Activated CD4-positive, alpha-beta memory T cell treated with anti-CD3 and anti-CD28 coated beads, Interleukin-2, amount 10 ng/mL, durations not matched to agents 7 days and 5 days (primary cell): ENCODE measurements at regions not wholly inside any gene's neighbourhood (a gene's known extent, or its start where the extent isn't known, plus 50 kb on each side); places are given as distances from the start of the nearest gene placed in this dataset.

Source experiments
- CTCF ChIA-PET: fragments of 350-600 bp; sonication (Branson Sonifier 250); formaldehyde crosslinking; loops from one replicate; lab custom pipeline; 2021; ENCODE audit warnings: antibody characterized with exemption, inconsistent platforms; lab: Charles Lee
- POLR2A ChIA-PET: fragments of 350-600 bp; sonication (Branson Sonifier 250); formaldehyde crosslinking; loops from one replicate; lab custom pipeline; 2021; ENCODE audit warnings: antibody characterized with exemption; lab: Charles Lee
- DNase-seq: peaks from one replicate; pipeline ENCODE4 v3.0.0-alpha.2; 2020
- H3K27ac Mint-ChIP-seq: one replicate; pipeline ENCODE4 v1.8.0; 2021; ENCODE audit warnings: mild to moderate bottlenecking, mixed read lengths
- H3K27me3 Mint-ChIP-seq: one replicate; pipeline ENCODE4 v1.8.0; 2021; ENCODE audit warnings: mixed read lengths
- H3K36me3 Mint-ChIP-seq: one replicate; pipeline ENCODE4 v1.8.0; 2021; ENCODE audit warnings: low read depth, mixed read lengths
- H3K4me1 Mint-ChIP-seq: one replicate; pipeline ENCODE4 v1.8.0; 2021; ENCODE audit warnings: mixed read lengths
- H3K4me3 Mint-ChIP-seq: one replicate; pipeline ENCODE4 v1.8.0; 2021; ENCODE audit warnings: mild to moderate bottlenecking, mixed read lengths
- H3K9me3 Mint-ChIP-seq: one replicate; pipeline ENCODE4 v1.8.0; 2021; ENCODE audit warnings: mixed read lengths

GRCh38 chr11:131064373-131064991, 148.2 kb upstream of the SNX19 start:
- POLR2A ChIA-PET: no interaction called here
- H3K36me3 Mint-ChIP-seq: no peaks in the 10 kb centered on the region
- DNase-seq: peak; percentile 19
- no peak overlapping the region for H3K27ac Mint-ChIP-seq
- no peaks in the 10 kb centered on the region for H3K9me3 Mint-ChIP-seq
- CTCF ChIA-PET: interaction anchor here (0.7 to 1.8 kb wide), 7 partner anchors 9 to 631 kb away, joined by 3 to 19 read pairs (median 3); no protein-coding TSS in a partner anchor
- no peaks in the 10 kb centered on the region for H3K4me1 Mint-ChIP-seq
- H3K27me3 Mint-ChIP-seq: no peaks in the 10 kb centered on the region
- no peak overlapping the region for H3K4me3 Mint-ChIP-seq

DNA sequence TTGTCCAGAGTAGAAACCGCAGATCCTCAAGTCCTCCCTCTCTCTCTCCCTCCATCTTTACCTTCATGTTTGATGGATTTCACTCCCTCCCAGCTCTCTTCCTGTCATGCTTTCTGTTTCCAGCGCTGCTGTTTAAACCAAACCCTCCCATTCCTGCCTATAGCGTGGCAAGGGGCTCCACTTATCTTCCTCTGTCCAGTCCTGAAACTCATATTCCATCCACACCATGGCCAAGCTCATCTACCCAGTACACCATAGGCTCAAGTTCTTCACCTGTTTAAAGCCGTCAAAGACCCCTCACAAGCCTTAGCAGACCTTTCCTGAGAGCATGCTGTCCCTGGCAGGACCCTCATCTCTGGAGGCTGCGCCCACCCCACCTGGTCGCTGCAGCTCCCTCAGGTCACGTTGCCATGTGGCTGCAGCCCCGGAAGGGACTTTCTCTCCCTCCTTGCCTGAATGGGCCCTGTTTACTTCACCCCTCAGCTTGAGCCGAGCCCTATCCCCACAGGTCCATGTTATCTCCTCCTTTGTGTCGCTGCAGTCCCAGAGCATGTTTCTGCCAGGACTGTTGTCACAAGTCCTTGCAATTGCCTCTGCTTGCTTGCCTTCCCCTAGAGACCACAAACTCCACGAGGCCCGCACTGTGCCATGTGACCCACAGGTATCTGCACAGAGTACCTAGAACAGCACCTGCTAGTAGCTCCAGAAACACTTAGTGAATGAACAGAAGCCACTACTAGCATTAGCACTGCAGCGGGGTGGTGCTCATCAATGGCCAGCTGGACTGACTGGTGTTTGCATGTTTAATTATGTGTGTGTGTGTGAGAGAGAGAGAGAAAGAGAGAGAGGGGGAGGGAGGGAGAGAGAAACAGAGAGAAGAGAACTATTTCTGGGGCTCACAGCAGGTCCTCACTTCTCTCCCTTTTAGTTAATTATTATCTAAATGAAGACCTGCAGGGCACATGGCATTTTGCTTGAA, 149.4 kb upstream of the SNX19 start:
- Mint-ChIP-seq H3K27ac (no peak overlapping the region), H3K27me3 (no peaks in the 10 kb centered on the region), H3K4me1 (no peaks in the 10 kb centered on the region), H3K36me3 (no peaks in the 10 kb centered on the region), H3K4me3 (no peak overlapping the region), H3K9me3 (no peaks in the 10 kb centered on the region)
- no peak for DNase-seq
- CTCF ChIA-PET: interaction anchor here (1.2 to 1.8 kb wide), 3 partner anchors 28 to 611 kb away, joined by 3 to 19 read pairs (median 3); no protein-coding TSS in a partner anchor
- POLR2A ChIA-PET: no interaction called here

DNA sequence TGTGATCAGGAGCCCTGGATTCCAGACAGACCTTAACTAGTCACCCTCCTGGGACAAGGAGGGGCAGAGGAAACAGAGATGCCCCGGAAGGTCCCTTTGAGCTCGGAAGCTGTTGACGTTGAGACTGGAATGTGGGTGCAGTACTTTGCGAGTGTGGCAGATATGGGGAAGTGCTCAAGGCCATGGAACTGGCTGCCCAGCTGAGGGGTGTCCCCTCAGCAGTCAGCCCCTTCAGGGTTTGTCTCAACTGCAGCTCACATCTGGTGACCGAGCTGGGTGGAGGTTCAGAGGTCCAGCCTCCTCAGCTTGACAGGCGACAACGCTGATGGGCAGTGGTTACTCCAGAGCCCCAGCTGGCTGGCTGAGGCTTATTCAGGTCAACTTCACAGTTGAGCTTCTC, 150.3 kb upstream of the SNX19 start:
- Mint-ChIP-seq H3K36me3 (no peaks in the 10 kb centered on the region), H3K27ac (no peak overlapping the region), H3K9me3 (no peaks in the 10 kb centered on the region), H3K27me3 (no peaks in the 10 kb centered on the region), H3K4me1 (no peaks in the 10 kb centered on the region), H3K4me3 (no peak overlapping the region)
- ChIA-PET CTCF (no interaction called here), POLR2A (no interaction called here)
- no peak for DNase-seq

DNA sequence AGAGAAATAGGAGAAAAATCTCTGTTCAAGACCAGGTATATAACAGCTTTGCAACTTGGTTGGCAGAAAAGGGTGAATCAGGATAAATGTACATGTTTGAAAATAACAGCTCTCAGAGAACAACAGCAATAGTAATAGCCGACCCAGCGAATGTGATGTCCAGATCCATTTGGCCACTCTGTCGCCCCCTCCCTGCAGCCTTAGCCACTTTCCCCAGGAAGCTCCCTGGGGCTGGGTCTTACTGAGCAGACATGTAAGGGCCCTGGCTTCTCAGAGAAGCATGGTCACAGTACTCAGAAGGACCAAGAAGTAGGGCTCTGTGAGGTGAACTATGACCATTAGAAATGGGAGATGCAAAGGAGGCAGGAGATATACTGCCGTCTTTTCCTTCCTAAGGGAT, 154.1 kb upstream of the SNX19 start:
- Mint-ChIP-seq H3K36me3 (no peaks in the 10 kb centered on the region), H3K4me1 (no peaks in the 10 kb centered on the region), H3K27ac (no peak overlapping the region), H3K27me3 (no peaks in the 10 kb centered on the region), H3K4me3 (no peak overlapping the region), H3K9me3 (no peaks in the 10 kb centered on the region)
- CTCF ChIA-PET: no interaction called here
- POLR2A ChIA-PET: no interaction called here
- DNase-seq: no peak

GRCh38 chr11:131073167-131073566, 156.9 kb upstream of the SNX19 start:
- Mint-ChIP-seq H3K27ac (no peak overlapping the region), H3K9me3 (no peaks in the 10 kb centered on the region), H3K4me1 (no peaks in the 10 kb centered on the region), H3K27me3 (no peaks in the 10 kb centered on the region), H3K4me3 (no peak overlapping the region), H3K36me3 (no peaks in the 10 kb centered on the region)
- DNase-seq: no peak
- ChIA-PET POLR2A (no interaction called here), CTCF (no interaction called here)

- CTCF ChIA-PET: no interaction called here
- Mint-ChIP-seq H3K4me3 (no peak overlapping the region), H3K27me3 (no peaks in the 10 kb centered on the region)
These were observed 158.3 kb upstream of the SNX19 start for GRCh38 chr11:131074573-131074972.

GRCh38 chr11:131077340-131077739, 161.1 kb upstream of the SNX19 start:
- POLR2A ChIA-PET: no interaction called here
- Mint-ChIP-seq H3K9me3 (peaks cover 2% of the 10 kb centered on the region), H3K4me3 (no peak overlapping the region), H3K36me3 (no peaks in the 10 kb centered on the region), H3K27ac (no peak overlapping the region), H3K27me3 (no peaks in the 10 kb centered on the region), H3K4me1 (no peaks in the 10 kb centered on the region)
- CTCF ChIA-PET: no interaction called here
- no peak for DNase-seq

More at GRCh38 chr11:131074573-131074972, 158.3 kb upstream of the SNX19 start:
- no peak overlapping the region for H3K27ac Mint-ChIP-seq
- no peak for DNase-seq
- H3K9me3 Mint-ChIP-seq: no peaks in the 10 kb centered on the region
- H3K36me3 Mint-ChIP-seq: no peaks in the 10 kb centered on the region
- no peaks in the 10 kb centered on the region for H3K4me1 Mint-ChIP-seq
- POLR2A ChIA-PET: no interaction called here

DNA sequence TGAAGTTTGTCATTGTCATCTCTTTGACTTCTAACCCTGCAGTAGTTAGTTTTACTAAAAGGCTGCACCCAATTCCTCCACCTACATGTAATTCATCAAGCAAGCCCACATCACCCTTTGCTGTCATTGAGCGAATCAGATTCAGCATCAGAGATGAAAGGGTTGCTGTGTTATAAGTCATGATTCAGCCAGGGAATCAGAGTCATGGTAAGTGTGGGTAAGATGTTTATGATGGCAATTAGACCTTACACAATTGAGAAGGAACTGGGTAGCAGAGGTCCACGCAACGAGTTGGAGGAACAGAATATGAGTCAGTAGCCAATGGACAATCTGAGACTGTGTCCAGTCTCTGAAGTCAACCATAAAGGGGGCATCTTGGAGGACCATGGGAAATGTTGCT, 162.8 kb upstream of the SNX19 start:
- H3K27ac Mint-ChIP-seq: no peak overlapping the region
- DNase-seq: no peak
- ChIA-PET POLR2A (no interaction called here), CTCF (no interaction called here)
- H3K36me3 Mint-ChIP-seq: no peaks in the 10 kb centered on the region
- H3K9me3 Mint-ChIP-seq: peaks cover 2% of the 10 kb centered on the region
- no peaks in the 10 kb centered on the region for H3K27me3 Mint-ChIP-seq
- no peak overlapping the region for H3K4me3 Mint-ChIP-seq
- H3K4me1 Mint-ChIP-seq: no peaks in the 10 kb centered on the region

DNA sequence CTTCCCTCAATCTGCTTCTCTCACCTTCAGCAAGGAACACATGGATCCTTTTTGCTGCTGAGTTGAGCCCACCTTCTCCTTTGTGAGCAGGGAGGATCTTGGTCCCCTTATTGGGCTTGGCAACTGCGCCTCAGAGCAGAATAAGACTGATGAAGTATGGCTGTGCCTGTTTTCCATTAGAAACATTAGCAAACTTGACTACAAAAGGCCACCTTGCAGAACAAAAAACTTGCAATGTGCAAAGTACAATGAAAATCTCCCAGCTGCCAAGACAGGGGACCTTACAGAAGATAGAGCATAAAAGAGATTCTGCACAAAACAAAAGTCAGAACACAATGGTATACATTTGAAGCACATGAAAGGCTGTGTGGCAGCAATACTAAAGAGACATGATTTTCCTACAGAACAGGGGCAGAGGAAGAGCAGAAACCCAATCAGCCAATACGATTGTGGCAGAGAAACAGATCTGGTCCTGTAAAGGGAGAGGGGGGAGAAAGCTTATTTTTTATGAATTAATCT, 173.5 kb upstream of the SNX19 start:
- no peaks in the 10 kb centered on the region for H3K27me3 Mint-ChIP-seq
- ChIA-PET POLR2A (no interaction called here), CTCF (no interaction called here)
- no peak overlapping the region for H3K4me3 Mint-ChIP-seq
- no peak for DNase-seq
- H3K9me3 Mint-ChIP-seq: peaks cover 3% of the 10 kb centered on the region
- H3K27ac Mint-ChIP-seq: no peak overlapping the region
- no peaks in the 10 kb centered on the region for H3K36me3 Mint-ChIP-seq
- no peaks in the 10 kb centered on the region for H3K4me1 Mint-ChIP-seq

GRCh38 chr11:131092469-131092868, 176.2 kb upstream of the SNX19 start:
- Mint-ChIP-seq H3K27me3 (no peaks in the 10 kb centered on the region), H3K36me3 (no peaks in the 10 kb centered on the region), H3K27ac (no peak overlapping the region), H3K4me3 (no peak overlapping the region), H3K4me1 (no peaks in the 10 kb centered on the region), H3K9me3 (no peaks in the 10 kb centered on the region)
- ChIA-PET POLR2A (no interaction called here), CTCF (no interaction called here)
- no peak for DNase-seq

DNA sequence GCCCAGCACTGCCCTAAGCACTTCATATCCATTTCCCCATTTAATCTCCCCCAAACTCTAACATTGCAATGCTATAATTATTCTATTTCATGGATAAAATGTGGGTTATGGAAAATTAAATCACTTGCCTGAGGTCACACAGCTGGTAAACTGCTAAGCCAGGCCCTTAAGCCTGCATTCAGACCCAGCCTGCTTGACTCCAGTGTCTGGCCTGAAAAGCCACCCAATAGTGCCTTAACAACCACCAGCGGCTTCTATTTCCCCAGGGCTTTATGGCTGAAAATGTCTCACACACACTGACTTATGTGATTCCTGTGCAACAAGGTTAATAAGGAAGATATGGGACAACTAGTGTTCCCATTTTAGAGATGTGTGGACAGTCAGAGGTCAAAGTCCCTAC, 178.5 kb upstream of the SNX19 start:
- no peak for DNase-seq
- POLR2A ChIA-PET: no interaction called here
- Mint-ChIP-seq H3K27me3 (no peaks in the 10 kb centered on the region), H3K36me3 (no peaks in the 10 kb centered on the region), H3K27ac (no peak overlapping the region), H3K9me3 (no peaks in the 10 kb centered on the region), H3K4me1 (no peaks in the 10 kb centered on the region), H3K4me3 (no peak overlapping the region)
- CTCF ChIA-PET: no interaction called here

DNA sequence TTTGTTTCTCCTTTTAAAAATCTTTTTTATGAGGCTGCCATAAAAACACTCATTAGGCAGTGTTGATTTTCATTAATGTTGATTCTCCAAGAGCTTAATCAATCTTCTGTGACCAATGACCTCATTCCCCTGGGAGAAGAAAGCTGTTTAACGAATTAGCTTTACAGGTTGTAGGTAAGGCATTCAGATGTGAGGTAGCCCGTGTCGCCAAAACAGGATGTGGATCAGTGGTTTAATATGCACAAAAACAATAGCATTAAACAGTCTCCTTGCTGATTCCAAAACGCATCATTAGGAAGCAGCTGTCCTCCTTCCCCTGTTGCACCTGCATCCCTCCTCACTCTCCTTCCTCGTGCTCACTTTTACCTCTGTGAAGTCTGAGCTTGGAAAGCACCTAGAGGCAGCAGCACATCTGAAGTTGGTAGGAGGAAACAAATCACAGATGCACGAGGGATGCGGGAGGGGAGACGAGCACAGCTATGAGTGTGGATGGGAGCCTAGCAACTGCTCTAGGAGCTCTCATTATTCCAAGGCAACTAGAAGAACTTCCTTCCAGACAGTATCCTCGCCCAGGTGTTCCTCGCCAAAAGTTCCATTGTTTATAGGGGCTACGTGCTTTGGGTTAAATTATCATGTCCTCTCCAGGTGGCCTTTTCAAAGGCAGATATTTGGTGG, 179.4 kb upstream of the SNX19 start:
- Mint-ChIP-seq H3K27ac (no peak overlapping the region), H3K4me1 (no peaks in the 10 kb centered on the region), H3K27me3 (no peaks in the 10 kb centered on the region), H3K4me3 (no peak overlapping the region), H3K36me3 (no peaks in the 10 kb centered on the region), H3K9me3 (no peaks in the 10 kb centered on the region)
- DNase-seq: no peak
- ChIA-PET POLR2A (no interaction called here), CTCF (interaction anchor here (1.0 kb wide), 1 partner anchor 579 kb away, joined by 3 read pairs; no protein-coding TSS in a partner anchor)

- Mint-ChIP-seq H3K36me3 (no peaks in the 10 kb centered on the region), H3K4me3 (no peak overlapping the region), H3K9me3 (no peaks in the 10 kb centered on the region), H3K27ac (no peak overlapping the region), H3K4me1 (no peaks in the 10 kb centered on the region), H3K27me3 (no peaks in the 10 kb centered on the region)
- DNase-seq: no peak
- CTCF ChIA-PET: no interaction called here
- POLR2A ChIA-PET: no interaction called here
These were observed 182.7 kb upstream of the SNX19 start for GRCh38 chr11:131099013-131099412.
